HEK293T (cell line): ENCODE measurements at regions not wholly inside any gene's neighbourhood (a gene's known extent, or its start where the extent isn't known, plus 50 kb on each side); places are given as distances from the start of the nearest gene placed in this dataset.

Experiments used
- BHLHE40 ChIP-seq: fragments of 450-650 bp; IDR thresholded peaks from 2 replicates; pipeline ENCODE4 v1.6.1; 2016; ENCODE audit warnings: mild to moderate bottlenecking, moderate library complexity, borderline replicate concordance
- CTBP1 ChIP-seq: fragments of 450-650 bp; IDR thresholded peaks from 2 replicates; pipeline ENCODE4 v1.6.1; 2016; ENCODE audit warnings: borderline replicate concordance
- FOXA1 ChIP-seq: fragments of 450-650 bp; IDR thresholded peaks from 2 replicates; pipeline ENCODE4 v1.6.1; 2016; ENCODE audit warnings: mild to moderate bottlenecking
- HDGF ChIP-seq: fragments of 450-650 bp; IDR thresholded peaks from 2 replicates; pipeline ENCODE4 v1.6.1; 2017; ENCODE audit warnings: antibody characterized with exemption, borderline replicate concordance
- NFRKB ChIP-seq: fragments of 450-650 bp; IDR thresholded peaks from 2 replicates; pipeline ENCODE4 v1.6.1; 2016; ENCODE audit warnings: mild to moderate bottlenecking, moderate library complexity
- SP1 ChIP-seq: fragments of 450-650 bp; IDR thresholded peaks from 2 replicates; pipeline ENCODE4 v1.6.1; 2017
- SUZ12 ChIP-seq: fragments of 450-650 bp; IDR thresholded peaks from 2 replicates; pipeline ENCODE4 v1.6.1; 2016; ENCODE audit warnings: mild to moderate bottlenecking
- ZNF384 ChIP-seq: fragments of 450-650 bp; IDR thresholded peaks from 2 replicates; pipeline ENCODE4 v1.6.1; 2016

- no peak for TF ChIP-seq NFRKB
- no peak for TF ChIP-seq SUZ12
- no peak for TF ChIP-seq FOXA1
- TF ChIP-seq BHLHE40: no peak
- TF ChIP-seq CTBP1: no peak
- no peak for TF ChIP-seq HDGF
- TF ChIP-seq SP1: no peak
- TF ChIP-seq ZNF384: no peak
Measured at GRCh38 chr13:31424130-31424729, 224.5 kb downstream of the B3GLCT start.
